ENCODE measurements at regions not wholly inside any gene's neighbourhood (a gene's known extent, or its start where the extent isn't known, plus 50 kb on each side); places are given as distances from the start of the nearest gene placed in this dataset.

GRCh38 chr11:26931881-26932280 lies 62.0 kb upstream of the FIBIN start:
- Histone ChIP-seq H2AFZ (ENCODE audit: low read length) (no peak overlapping the region), H3K9ac (ENCODE audit: insufficient read depth, low read depth, low read length) (no peak overlapping the region), H3K4me2 (ENCODE audit: low read depth, low read length) (no peak overlapping the region), H3K27me3 (ENCODE audit: control insufficient read depth in 1 of 2, insufficient read depth in 2 of 2, low read length in 2 of 2) (no peaks in the 10 kb centered on the region), H3K36me3 (replicated peaks in 1 of 2; ENCODE audit: control insufficient read depth in 1 of 2, insufficient read depth in 2 of 2, low read length in 2 of 2) (no peaks in the 10 kb centered on the region), H3K27ac (ENCODE audit: extremely low read length, insufficient read depth, low read length) (no peak overlapping the region), H3K4me3 (replicated peaks in 1 of 3; ENCODE audit: insufficient read depth in 1 of 3, low read depth in 2 of 3, low read length in 3 of 3) (no peak overlapping the region), H3K4me1 (ENCODE audit: insufficient read depth, low read length) (no peaks in the 10 kb centered on the region), H3K9me3 (ENCODE audit: low read length) (no peaks in the 10 kb centered on the region), H4K20me1 (ENCODE audit: insufficient read depth, low read length) (no peaks in the 10 kb centered on the region), H3K79me2 (ENCODE audit: insufficient read depth, low read length) (no peaks in the 10 kb centered on the region)
- DNase-seq (ENCODE audit: low spot score), result no peak
- no peak for ATAC-seq
- in situ Hi-C loops (cut with HindIII; ENCODE audit: extremely low pct_ligation_motif_present, low pct_unique_long_range_greater_than_20kb), result no loop called here
- intact Hi-C loops (cut with micrococcal nuclease; ENCODE audit: unreplicated experiment), result no loop called here
- POLR2A ChIA-PET, result no interaction called here
- TF ChIP-seq FOSL2 (CRISPR knock-in tag; IDR thresholded peaks at IDR 0.05), result no peak
- no peak for TF ChIP-seq HOXA5 (CRISPR knock-in tag; IDR thresholded peaks at IDR 0.05)
- no TSS peak for BruUV-seq (replicated peaks)
- CTCF ChIA-PET (ENCODE audit: low intra/inter-chr PET ratio, low total read pairs), result no interaction called here
- FAIRE-seq, result no peak

GRCh38 chr11:26936109-26936508 lies 57.8 kb upstream of the FIBIN start:
- intact Hi-C loops (cut with micrococcal nuclease; ENCODE audit: unreplicated experiment) (no loop called here), in situ Hi-C loops (cut with HindIII; ENCODE audit: extremely low pct_ligation_motif_present, low pct_unique_long_range_greater_than_20kb) (no loop called here)
- Histone ChIP-seq H3K9me3 (ENCODE audit: low read length) (no peaks in the 10 kb centered on the region), H3K27me3 (ENCODE audit: control insufficient read depth in 1 of 2, insufficient read depth in 2 of 2, low read length in 2 of 2) (no peaks in the 10 kb centered on the region), H3K27ac (ENCODE audit: extremely low read length, insufficient read depth, low read length) (no peak overlapping the region), H3K4me2 (ENCODE audit: low read depth, low read length) (no peak overlapping the region), H3K36me3 (replicated peaks in 1 of 2; ENCODE audit: control insufficient read depth in 1 of 2, insufficient read depth in 2 of 2, low read length in 2 of 2) (no peaks in the 10 kb centered on the region), H3K4me3 (replicated peaks in 1 of 3; ENCODE audit: insufficient read depth in 1 of 3, low read depth in 2 of 3, low read length in 3 of 3) (no peak overlapping the region), H4K20me1 (ENCODE audit: insufficient read depth, low read length) (no peaks in the 10 kb centered on the region), H3K9ac (ENCODE audit: insufficient read depth, low read depth, low read length) (no peak overlapping the region), H3K4me1 (ENCODE audit: insufficient read depth, low read length) (no peaks in the 10 kb centered on the region), H3K79me2 (ENCODE audit: insufficient read depth, low read length) (no peaks in the 10 kb centered on the region), H2AFZ (ENCODE audit: low read length) (no peak overlapping the region)
- CTCF ChIA-PET (ENCODE audit: low intra/inter-chr PET ratio, low total read pairs), result no interaction called here
- FAIRE-seq (no peak), DNase-seq (ENCODE audit: low spot score) (no peak), ATAC-seq (no peak)
- BruUV-seq (replicated peaks), result no TSS peak
- 0% methylated on average over 3 of the region's 3 CpGs for WGBS (ENCODE audit: low lambda C conversion rate)
- POLR2A ChIA-PET, result no interaction called here
- no peak for TF ChIP-seq ATF1 (CRISPR knock-in tag; IDR thresholded peaks at IDR 0.05)
- TF ChIP-seq CBX2 (IDR thresholded peaks at IDR 0.05; ENCODE audit: low read depth, low read length), result no peak
- TF ChIP-seq CBX2 (CRISPR knock-in tag; IDR thresholded peaks at IDR 0.05; ENCODE audit: low read depth), result no peak
- no peak for TF ChIP-seq TEF (CRISPR knock-in tag; IDR thresholded peaks at IDR 0.05)
- no peak for TF ChIP-seq ZNF17 (CRISPR knock-in tag; IDR thresholded peaks at IDR 0.05)
- TF ChIP-seq PHF20 (CRISPR knock-in tag; IDR thresholded peaks at IDR 0.05), result no peak
- no peak for TF ChIP-seq ZNF577 (CRISPR knock-in tag; IDR thresholded peaks at IDR 0.05; ENCODE audit: borderline replicate concordance, low read depth)
- TF ChIP-seq FUBP1 (CRISPR knock-in tag; IDR thresholded peaks at IDR 0.05; ENCODE audit: borderline replicate concordance), result no peak
- TF ChIP-seq ZNF121 (CRISPR knock-in tag; IDR thresholded peaks at IDR 0.05), result no peak
- no peak for TF ChIP-seq ZKSCAN8 (CRISPR knock-in tag; IDR thresholded peaks at IDR 0.05; ENCODE audit: borderline replicate concordance)
- no peak for TF ChIP-seq ADNP (CRISPR knock-in tag; IDR thresholded peaks at IDR 0.05)
- TF ChIP-seq ZMYM3 (CRISPR knock-in tag; IDR thresholded peaks at IDR 0.05), result no peak
- TF ChIP-seq ZNF205 (CRISPR knock-in tag; IDR thresholded peaks at IDR 0.05), result no peak
- no peak for TF ChIP-seq ZNF510 (CRISPR knock-in tag; IDR thresholded peaks at IDR 0.05; ENCODE audit: low read depth)
- TF ChIP-seq MIER3 (CRISPR knock-in tag; IDR thresholded peaks at IDR 0.05; ENCODE audit: borderline replicate concordance), result no peak
- no peak for TF ChIP-seq ZBTB3 (CRISPR knock-in tag; IDR thresholded peaks at IDR 0.05; ENCODE audit: borderline replicate concordance, low read depth)
- TF ChIP-seq HNRNPLL (IDR thresholded peaks at IDR 0.05; ENCODE audit: low read depth, low read length, poor library complexity, severe bottlenecking), result no peak
- TF ChIP-seq REXO4 (CRISPR knock-in tag; IDR thresholded peaks at IDR 0.05; ENCODE audit: borderline replicate concordance), result no peak
- no peak for TF ChIP-seq BORCS8-MEF2B (CRISPR knock-in tag; IDR thresholded peaks at IDR 0.05)

All from HepG2 (cell line).